WTC11 (cell line): ENCODE measurements at regions not wholly inside any gene's neighbourhood (a gene's known extent, or its start where the extent isn't known, plus 50 kb on each side); places are given as distances from the start of the nearest gene placed in this dataset.

Source experiments
- ATAC-seq: fragments of 200-7000 bp; cut with Tn5 transposase; 2 replicates; pipeline ENCODE4 v1.10.0; 2021; ENCODE audit warnings: mild to moderate bottlenecking, moderate library complexity
- CTCF ChIA-PET: fragments of 300-600 bp; sonication (Branson Sonifier 250); formaldehyde crosslinking; loops from one replicate; lab custom pipeline; 2021; ENCODE audit warnings: antibody characterized with exemption; lab: Charles Lee
- POLR2A ChIA-PET: fragments of 350-600 bp; sonication (Branson Sonifier 250); formaldehyde crosslinking; loops from one replicate; lab custom pipeline; 2021; ENCODE audit warnings: antibody characterized with exemption; lab: Charles Lee
- DNase-seq: peaks from one replicate; pipeline ENCODE4 v3.0.0; 2021; ENCODE audit warnings: low spot score
- H3K27ac Mint-ChIP-seq: 2 replicates; pipeline ENCODE4 v1.8.0; 2021; ENCODE audit warnings: mixed read lengths
- H3K27me3 Mint-ChIP-seq: 2 replicates; pipeline ENCODE4 v1.8.0; 2021; ENCODE audit warnings: low read depth, mild to moderate bottlenecking, moderate library complexity, mixed read lengths
- H3K36me3 Mint-ChIP-seq: 2 replicates; pipeline ENCODE4 v1.8.0; 2021; ENCODE audit warnings: mixed read lengths
- H3K4me1 Mint-ChIP-seq: 2 replicates; pipeline ENCODE4 v1.8.0; 2022; ENCODE audit warnings: mixed read lengths
- H3K4me3 Mint-ChIP-seq: 2 replicates; pipeline ENCODE4 v1.8.0; 2021; ENCODE audit warnings: mild to moderate bottlenecking, moderate library complexity, mixed read lengths
- H3K9me3 Mint-ChIP-seq: 2 replicates; pipeline ENCODE4 v1.8.0; 2021; ENCODE audit warnings: mixed read lengths
- AR ChIP-seq: fragments of 250-450 bp; sonication (Bioruptor Pico); IDR thresholded peaks from 2 replicates; pipeline ENCODE4 v1.9.0; 2021; ENCODE audit warnings: mild to moderate bottlenecking
- ATF1 ChIP-seq: sonication (generic); formaldehyde crosslinking; IDR thresholded peaks from 2 replicates; pipeline ENCODE4 v1.8.1; 2023; ENCODE audit warnings: mild to moderate bottlenecking, moderate library complexity, missing genetic modification reagents
- CDX4 ChIP-seq: fragments of 250-450 bp; sonication (Bioruptor Pico); IDR thresholded peaks from 2 replicates; pipeline ENCODE4 v1.9.0; 2021; ENCODE audit warnings: moderate library complexity, mild to moderate bottlenecking, inconsistent platforms, borderline replicate concordance
- ESRRA ChIP-seq: sonication (generic); formaldehyde crosslinking; IDR thresholded peaks from 2 replicates; pipeline ENCODE4 v1.8.1; 2022; ENCODE audit warnings: mild to moderate bottlenecking, missing genetic modification reagents, borderline replicate concordance
- FOXP4 ChIP-seq: sonication (generic); formaldehyde crosslinking; IDR thresholded peaks from 2 replicates; pipeline ENCODE4 v1.8.0; 2022; ENCODE audit warnings: mild to moderate bottlenecking, missing genetic modification reagents
- IRF2 ChIP-seq: sonication (generic); formaldehyde crosslinking; IDR thresholded peaks from 2 replicates; pipeline ENCODE4 v1.8.0; 2022; ENCODE audit warnings: low read depth, missing genetic modification reagents, borderline replicate concordance
- KAT7 ChIP-seq: sonication (generic); formaldehyde crosslinking; IDR thresholded peaks from 2 replicates; pipeline ENCODE4 v1.8.1; 2023; ENCODE audit warnings: missing genetic modification reagents, mild to moderate bottlenecking, borderline replicate concordance
- NFATC4 ChIP-seq: fragments of 250-450 bp; sonication (Bioruptor Pico); IDR thresholded peaks from 2 replicates; pipeline ENCODE4 v1.9.0; 2021; ENCODE audit warnings: mild to moderate bottlenecking
- NR1H2 ChIP-seq: sonication (generic); formaldehyde crosslinking; IDR thresholded peaks from 2 replicates; pipeline ENCODE4 v1.9.0; 2021; ENCODE audit warnings: mild to moderate bottlenecking, moderate library complexity, missing genetic modification reagents
- NR3C1 ChIP-seq: sonication (generic); formaldehyde crosslinking; conservative IDR thresholded peaks from 2 replicates; pipeline ENCODE4 v1.8.1; 2023; ENCODE audit warnings: low read depth, mild to moderate bottlenecking, missing genetic modification reagents
- SOX15 ChIP-seq: fragments of 250-450 bp; sonication (Bioruptor Pico); IDR thresholded peaks from 2 replicates; pipeline ENCODE4 v1.9.0; 2021; ENCODE audit warnings: mild to moderate bottlenecking
- SP1 ChIP-seq: sonication (generic); formaldehyde crosslinking; conservative IDR thresholded peaks from 2 replicates; pipeline ENCODE4 v1.8.1; 2022; ENCODE audit warnings: missing genetic modification reagents
- ZBTB43 ChIP-seq: sonication (generic); formaldehyde crosslinking; IDR thresholded peaks from 2 replicates; pipeline ENCODE4 v1.8.1; 2023; ENCODE audit warnings: mild to moderate bottlenecking, missing genetic modification reagents
- ZNF121 ChIP-seq: sonication (generic); formaldehyde crosslinking; IDR thresholded peaks from 2 replicates; pipeline ENCODE4 v1.8.0; 2023; ENCODE audit warnings: missing genetic modification reagents
- ZNF232 ChIP-seq: sonication (generic); formaldehyde crosslinking; IDR thresholded peaks from 2 replicates; pipeline ENCODE4 v1.8.0; 2022; ENCODE audit warnings: mild to moderate bottlenecking, missing genetic modification reagents
- ZNF317 ChIP-seq: sonication (generic); formaldehyde crosslinking; IDR thresholded peaks from 2 replicates; pipeline ENCODE4 v1.8.1; 2023; ENCODE audit warnings: low read depth, mild to moderate bottlenecking, moderate library complexity, missing genetic modification reagents, borderline replicate concordance
- ZNF396 ChIP-seq: fragments of 250-450 bp; sonication (Bioruptor Pico); IDR thresholded peaks from 2 replicates; pipeline ENCODE4 v1.8.0; 2021; ENCODE audit warnings: mild to moderate bottlenecking, moderate library complexity, borderline replicate concordance
- ZNF671 ChIP-seq: fragments of 250-450 bp; sonication (Bioruptor Pico); IDR thresholded peaks from 2 replicates; pipeline ENCODE4 v1.8.0; 2021; ENCODE audit warnings: mild to moderate bottlenecking
- TF ChIP-seq, protein P1 (sequence below): sonication (generic); formaldehyde crosslinking; IDR thresholded peaks from 2 replicates; pipeline ENCODE4 v1.8.1; 2023; ENCODE audit warnings: mild to moderate bottlenecking, missing genetic modification reagents, borderline replicate concordance

DNA sequence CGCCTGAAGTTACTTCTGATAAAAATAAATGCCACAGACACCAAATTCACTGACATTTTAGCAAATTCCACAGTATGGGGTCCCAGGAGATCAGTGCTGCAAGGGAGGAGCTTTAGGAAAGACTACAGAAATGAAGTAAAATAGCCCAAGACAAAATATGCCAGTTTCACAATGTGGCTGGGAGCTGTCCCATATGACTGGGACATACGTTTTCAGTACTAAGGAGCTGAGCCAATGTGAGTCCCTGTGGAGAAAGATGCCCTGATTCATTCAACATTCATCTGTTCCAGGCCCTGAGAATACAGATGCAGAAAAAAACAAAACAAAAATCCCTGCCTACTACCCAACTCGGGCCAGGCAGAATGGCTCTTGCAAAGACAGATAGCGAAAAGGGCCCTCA lies 63.4 kb upstream of the FAM174B start:
- DNase-seq (no peak), ATAC-seq (no peak)
- no peak overlapping the region for H3K4me3 Mint-ChIP-seq
- H3K4me1 Mint-ChIP-seq = peaks cover 10% of the 10 kb centered on the region
- CTCF ChIA-PET = no interaction called here
- H3K27me3 Mint-ChIP-seq = peaks cover 9% of the 10 kb centered on the region
- H3K36me3 Mint-ChIP-seq = peaks cover 9% of the 10 kb centered on the region
- peaks cover 32% of the 10 kb centered on the region for H3K9me3 Mint-ChIP-seq
- TF ChIP-seq SP1 (CRISPR knock-in tag) = no peak
- TF ChIP-seq ZBTB43 (CRISPR knock-in tag) = no peak
- no peak for TF ChIP-seq FOXP4 (CRISPR knock-in tag)
- TF ChIP-seq ESRRA (CRISPR knock-in tag) = no peak
- no peak for TF ChIP-seq NFATC4 (CRISPR knock-in tag)
- TF ChIP-seq CDX4 = no peak
- TF ChIP-seq, protein P1, sequence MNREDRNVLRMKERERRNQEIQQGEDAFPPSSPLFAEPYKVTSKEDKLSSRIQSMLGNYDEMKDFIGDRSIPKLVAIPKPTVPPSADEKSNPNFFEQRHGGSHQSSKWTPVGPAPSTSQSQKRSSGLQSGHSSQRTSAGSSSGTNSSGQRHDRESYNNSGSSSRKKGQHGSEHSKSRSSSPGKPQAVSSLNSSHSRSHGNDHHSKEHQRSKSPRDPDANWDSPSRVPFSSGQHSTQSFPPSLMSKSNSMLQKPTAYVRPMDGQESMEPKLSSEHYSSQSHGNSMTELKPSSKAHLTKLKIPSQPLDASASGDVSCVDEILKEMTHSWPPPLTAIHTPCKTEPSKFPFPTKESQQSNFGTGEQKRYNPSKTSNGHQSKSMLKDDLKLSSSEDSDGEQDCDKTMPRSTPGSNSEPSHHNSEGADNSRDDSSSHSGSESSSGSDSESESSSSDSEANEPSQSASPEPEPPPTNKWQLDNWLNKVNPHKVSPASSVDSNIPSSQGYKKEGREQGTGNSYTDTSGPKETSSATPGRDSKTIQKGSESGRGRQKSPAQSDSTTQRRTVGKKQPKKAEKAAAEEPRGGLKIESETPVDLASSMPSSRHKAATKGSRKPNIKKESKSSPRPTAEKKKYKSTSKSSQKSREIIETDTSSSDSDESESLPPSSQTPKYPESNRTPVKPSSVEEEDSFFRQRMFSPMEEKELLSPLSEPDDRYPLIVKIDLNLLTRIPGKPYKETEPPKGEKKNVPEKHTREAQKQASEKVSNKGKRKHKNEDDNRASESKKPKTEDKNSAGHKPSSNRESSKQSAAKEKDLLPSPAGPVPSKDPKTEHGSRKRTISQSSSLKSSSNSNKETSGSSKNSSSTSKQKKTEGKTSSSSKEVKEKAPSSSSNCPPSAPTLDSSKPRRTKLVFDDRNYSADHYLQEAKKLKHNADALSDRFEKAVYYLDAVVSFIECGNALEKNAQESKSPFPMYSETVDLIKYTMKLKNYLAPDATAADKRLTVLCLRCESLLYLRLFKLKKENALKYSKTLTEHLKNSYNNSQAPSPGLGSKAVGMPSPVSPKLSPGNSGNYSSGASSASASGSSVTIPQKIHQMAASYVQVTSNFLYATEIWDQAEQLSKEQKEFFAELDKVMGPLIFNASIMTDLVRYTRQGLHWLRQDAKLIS (CRISPR knock-in tag) = no peak
- no peak for TF ChIP-seq IRF2 (CRISPR knock-in tag)
- TF ChIP-seq ZNF671 = no peak
- TF ChIP-seq SOX15 (CRISPR knock-in tag) = no peak
- no peak for TF ChIP-seq ZNF317 (CRISPR knock-in tag)
- TF ChIP-seq ZNF396 (CRISPR knock-in tag) = no peak
- no peak for TF ChIP-seq ZNF232 (CRISPR knock-in tag)
- POLR2A ChIA-PET = no interaction called here
- H3K27ac Mint-ChIP-seq = no peak overlapping the region

DNA sequence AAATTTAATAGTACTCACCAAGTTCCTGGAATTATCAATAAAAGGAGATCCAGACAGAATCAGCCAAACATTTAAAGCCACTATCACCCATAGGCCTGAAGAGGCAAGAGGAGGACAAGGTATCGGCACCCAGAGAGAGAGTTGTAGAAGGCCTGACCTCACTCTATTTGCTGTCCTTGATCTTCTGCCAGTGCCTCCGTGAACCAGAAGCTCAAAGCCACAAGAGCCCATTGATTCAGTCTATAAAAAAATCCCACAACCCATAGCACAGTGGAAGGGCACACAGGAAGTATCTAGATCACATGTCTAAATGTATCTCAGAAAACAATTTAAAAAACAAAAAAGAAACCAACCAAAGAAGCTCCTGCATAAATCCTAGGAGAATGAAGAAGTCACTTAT lies 68.6 kb upstream of the FAM174B start:
- ATAC-seq (no peak), DNase-seq (no peak)
- H3K36me3 Mint-ChIP-seq = peaks cover 3% of the 10 kb centered on the region; the same call in 1 of the 2 replicates
- H3K4me1 Mint-ChIP-seq = peaks cover 7% of the 10 kb centered on the region
- peaks cover 17% of the 10 kb centered on the region; the same call in 1 of the 2 replicates for H3K9me3 Mint-ChIP-seq
- CTCF ChIA-PET = interaction anchor here (0.5 kb wide), 1 partner anchor 74 kb away, joined by 3 read pairs; no protein-coding TSS in a partner anchor
- TF ChIP-seq NR1H2 (CRISPR knock-in tag) = no peak
- no peak for TF ChIP-seq ZNF121
- no peak for TF ChIP-seq NR3C1
- H3K27ac Mint-ChIP-seq = no peak overlapping the region
- H3K27me3 Mint-ChIP-seq = no peaks in the 10 kb centered on the region
- no peak overlapping the region for H3K4me3 Mint-ChIP-seq
- POLR2A ChIA-PET = no interaction called here

GRCh38 chr15:92725171-92725570 lies 69.6 kb upstream of the FAM174B start:
- no peak overlapping the region for H3K27ac Mint-ChIP-seq
- TF ChIP-seq ATF1 (no peak), ZNF232 (CRISPR knock-in tag) (no peak), KAT7 (no peak), AR (CRISPR knock-in tag) (no peak)
- DNase-seq (no peak), ATAC-seq (no peak)
- H3K36me3 Mint-ChIP-seq = no peaks in the 10 kb centered on the region
- peaks cover 7% of the 10 kb centered on the region for H3K4me1 Mint-ChIP-seq
- H3K9me3 Mint-ChIP-seq = peaks cover 16% of the 10 kb centered on the region; the same call in 1 of the 2 replicates
- ChIA-PET POLR2A (no interaction called here), CTCF (no interaction called here)
- H3K27me3 Mint-ChIP-seq = no peaks in the 10 kb centered on the region
- H3K4me3 Mint-ChIP-seq = no peak overlapping the region
